SJSA1 (cell line): ENCODE measurements at regions not wholly inside any gene's neighbourhood (a gene's known extent, or its start where the extent isn't known, plus 50 kb on each side); places are given as distances from the start of the nearest gene placed in this dataset.
A peak's percentile ranks its signal among the peaks of the same experiment; 100 is the strongest.
"Not testable (repeated sequence)": the region's sequence is repeated elsewhere in the genome, so short reads cannot be mapped to it uniquely, and the experiment has no call there.

Experiments
- DNase-seq, 2 experiments: peaks; one replicate each; pipeline ENCODE4 v3.0.0-alpha.2; 2015 to 2020; ENCODE audit warnings: low spot score in 2 of 2, low read depth in 1 of 2
- H3K27ac ChIP-seq: fragments of 250-450 bp; sonication (Bioruptor Pico); 2 replicates; pipeline ENCODE4 v1.5.1; 2020; ENCODE audit warnings: mild to moderate bottlenecking, moderate library complexity
- H3K27me3 ChIP-seq: fragments of 250-450 bp; sonication (Bioruptor Pico); replicated peaks from 2 replicates; pipeline ENCODE4 v1.5.1; 2020; ENCODE audit warnings: mild to moderate bottlenecking, moderate library complexity
- H3K36me3 ChIP-seq: fragments of 250-450 bp; sonication (Bioruptor Pico); 2 replicates; pipeline ENCODE4 v1.5.1; 2020; ENCODE audit warnings: mild to moderate bottlenecking
- H3K4me1 ChIP-seq: fragments of 250-450 bp; sonication (Bioruptor Pico); replicated peaks from 2 replicates; pipeline ENCODE4 v1.6.1; 2021; ENCODE audit warnings: mild to moderate bottlenecking
- H3K4me3 ChIP-seq: fragments of 250-450 bp; sonication (Bioruptor Pico); 2 replicates; pipeline ENCODE4 v1.5.1; 2020; ENCODE audit warnings: mild to moderate bottlenecking
- H3K9me3 ChIP-seq: fragments of 250-450 bp; sonication (Bioruptor Pico); replicated peaks from 2 replicates; pipeline ENCODE4 v1.5.1; 2020; ENCODE audit warnings: mild to moderate bottlenecking

DNA sequence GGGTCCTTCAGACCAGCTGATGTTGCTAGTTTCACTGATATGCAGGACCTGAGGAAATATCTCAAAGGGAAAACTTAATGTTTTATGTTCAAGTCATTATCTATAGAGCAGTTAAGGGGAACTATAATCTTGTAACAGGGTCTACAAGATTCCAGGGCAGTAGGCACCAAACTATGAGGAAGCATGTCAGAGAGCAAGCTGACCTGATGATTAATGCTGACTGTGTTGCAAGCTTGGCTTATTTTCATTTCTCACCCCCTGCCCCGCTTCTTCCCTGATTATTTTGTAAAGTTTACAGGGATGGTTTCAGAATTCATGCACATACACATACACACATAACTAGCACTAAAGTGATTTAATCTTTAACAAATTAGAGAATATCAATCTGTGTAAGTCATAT is 84.3 kb upstream of the CACNA2D1 start:
- H3K4me3 ChIP-seq = no peak overlapping the region
- no peaks in the 10 kb centered on the region for H3K9me3 ChIP-seq
- no peak overlapping the region for H3K27ac ChIP-seq
- H3K4me1 ChIP-seq = peaks cover 7% of the 10 kb centered on the region; the same call in 1 of the 2 replicates
- DNase-seq = no peak
- no peaks in the 10 kb centered on the region for H3K27me3 ChIP-seq
- no peaks in the 10 kb centered on the region for H3K36me3 ChIP-seq

DNA sequence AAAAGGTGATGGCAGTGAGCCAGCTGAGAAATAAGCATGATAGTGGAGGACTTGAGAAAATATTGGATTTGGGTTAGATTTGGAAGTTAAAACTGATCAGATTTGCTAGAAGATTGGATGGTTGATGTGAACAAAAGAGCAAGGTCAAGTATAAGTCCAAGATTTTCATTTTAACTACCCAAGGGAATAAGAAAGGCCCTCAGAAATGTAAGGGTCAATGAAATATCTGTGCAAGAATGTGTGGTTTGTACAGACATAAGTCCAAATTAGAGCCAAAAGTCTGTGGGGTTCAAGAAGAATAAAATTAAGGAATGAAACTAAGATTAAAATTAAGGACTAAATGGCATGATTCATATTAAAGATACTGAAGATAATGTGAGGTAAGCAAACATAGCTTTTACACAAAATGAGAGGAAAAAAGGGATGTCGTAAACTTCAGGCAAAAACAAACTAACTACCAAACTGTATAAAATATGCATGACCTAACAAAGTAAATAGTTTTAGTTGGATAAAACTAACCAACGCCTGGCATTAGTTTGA is 78.4 kb upstream of the CACNA2D1 start:
- Histone ChIP-seq H3K27me3 (no peaks in the 10 kb centered on the region), H3K9me3 (no peaks in the 10 kb centered on the region), H3K4me3 (no peak overlapping the region), H3K27ac (no peak overlapping the region), H3K36me3 (no peaks in the 10 kb centered on the region), H3K4me1 (0 out of 2 replicates have a peak, but pooled peaks cover 7% of the 10 kb centered on the region)
- DNase-seq = no peak

DNA sequence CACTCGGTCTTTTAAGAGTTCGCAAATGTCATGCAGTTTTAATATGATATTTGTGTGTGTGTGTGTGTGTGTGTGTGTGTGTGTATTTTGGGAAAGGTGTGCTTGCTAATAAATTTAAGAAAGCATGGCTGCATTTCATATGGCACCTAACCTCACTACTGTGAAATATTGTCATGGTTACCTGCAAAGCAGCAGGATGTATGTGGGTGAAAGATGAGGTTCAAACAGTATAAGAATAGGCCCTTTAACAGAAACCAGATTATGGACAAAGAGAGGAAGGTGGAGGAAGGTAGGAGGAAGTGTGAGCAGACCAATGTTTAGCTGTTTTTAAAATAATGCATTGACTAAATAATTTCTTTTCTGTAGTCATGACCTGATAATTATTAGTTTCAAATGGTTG is 73.5 kb upstream of the CACNA2D1 start:
- DNase-seq = no peak
- Histone ChIP-seq H3K4me3 (no peak overlapping the region), H3K9me3 (no peaks in the 10 kb centered on the region), H3K27me3 (no peaks in the 10 kb centered on the region), H3K27ac (no peak overlapping the region), H3K36me3 (no peaks in the 10 kb centered on the region), H3K4me1 (0 out of 2 replicates have a peak, but pooled peaks cover 1% of the 10 kb centered on the region)

DNA sequence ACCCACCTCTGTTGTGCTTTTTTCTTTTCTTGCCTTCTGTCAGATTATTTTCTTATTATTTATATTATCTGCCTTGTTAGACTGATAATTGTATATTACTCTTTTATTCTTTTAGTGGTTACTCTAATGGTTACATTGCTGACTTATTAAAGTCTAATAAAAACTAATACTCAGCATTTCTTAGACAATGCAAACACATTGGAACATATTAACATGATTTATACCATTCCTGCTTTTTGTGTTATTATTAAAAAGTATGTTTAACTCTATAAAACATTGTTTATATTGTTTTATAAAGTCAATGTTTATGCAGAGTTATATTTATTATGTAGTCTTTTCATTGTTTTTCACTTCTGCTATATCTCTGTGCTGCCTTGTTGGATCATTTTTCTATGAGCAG is 68.0 kb upstream of the CACNA2D1 start:
- Histone ChIP-seq H3K4me1 (peaks cover 4% of the 10 kb centered on the region), H3K36me3 (no peaks in the 10 kb centered on the region), H3K4me3 (no peak overlapping the region), H3K27ac (no peak overlapping the region), H3K9me3 (no peaks in the 10 kb centered on the region), H3K27me3 (no peaks in the 10 kb centered on the region)
- no peak for DNase-seq

DNA sequence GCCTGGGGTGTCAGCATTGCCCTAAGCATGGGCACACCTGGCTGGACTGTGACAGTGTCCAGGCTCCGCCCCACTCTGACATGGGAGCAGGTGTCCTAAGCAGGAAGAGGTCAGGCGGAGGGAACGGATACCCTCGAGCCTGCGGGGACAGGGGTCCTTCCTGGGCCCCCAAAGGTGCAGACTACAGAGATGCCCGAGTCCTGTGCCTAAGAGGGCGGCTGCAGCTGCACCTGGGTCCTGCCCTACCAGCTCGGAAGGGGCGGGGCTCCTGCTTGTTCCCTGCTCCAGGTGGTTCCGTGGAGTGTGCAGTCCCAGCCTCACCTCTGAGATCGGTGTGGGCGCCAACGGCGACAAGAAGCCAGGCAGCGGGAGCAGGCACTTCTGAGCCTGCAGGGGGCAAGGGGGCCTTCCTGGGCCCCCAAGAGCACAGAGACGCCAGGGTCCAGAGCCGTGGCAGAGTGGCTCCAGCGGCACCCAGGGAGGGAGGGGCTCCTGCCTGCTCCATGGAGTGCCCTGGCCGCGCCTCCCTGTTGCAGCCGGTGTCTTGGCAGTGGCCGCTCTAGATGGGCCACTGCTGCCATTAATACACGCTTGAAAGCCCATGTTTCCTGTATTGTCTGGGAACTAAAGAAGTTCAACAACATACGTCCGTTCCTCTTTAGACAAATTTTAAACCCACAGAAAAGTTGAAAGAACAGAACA is 64.5 kb upstream of the CACNA2D1 start:
- no peak for DNase-seq
- H3K27me3 ChIP-seq = no peaks in the 10 kb centered on the region

DNA sequence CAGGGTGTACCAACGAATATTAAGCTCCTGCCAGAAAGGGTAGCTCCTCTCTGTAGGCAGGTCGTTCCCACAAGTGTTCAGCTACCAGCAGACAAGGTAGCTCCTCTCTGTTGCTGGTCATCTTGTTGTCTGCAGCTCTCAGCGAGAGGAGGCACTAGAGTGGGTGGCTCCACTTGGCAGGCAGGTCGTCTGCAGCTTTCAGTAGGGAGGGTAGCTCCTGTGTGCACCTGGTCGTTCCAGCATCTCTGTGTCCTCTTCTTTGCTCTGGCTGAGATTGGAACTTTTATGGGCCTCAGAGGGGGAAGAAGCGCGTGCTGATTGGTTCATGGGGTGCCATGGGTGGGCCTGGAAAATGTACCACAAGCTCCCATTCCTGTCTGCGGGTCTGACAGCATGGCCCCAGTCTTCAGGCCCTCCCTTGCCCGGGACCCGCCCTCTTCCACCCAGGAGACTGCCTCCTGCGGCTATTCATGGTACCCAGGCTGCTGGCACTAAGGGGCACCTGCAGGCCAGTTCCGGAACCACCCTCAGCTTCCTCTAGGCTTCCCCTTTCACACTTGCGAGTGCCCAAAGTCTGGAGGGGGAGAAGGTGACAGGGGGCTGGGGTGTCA is 63.9 kb upstream of the CACNA2D1 start:
- no peaks in the 10 kb centered on the region for H3K36me3 ChIP-seq
- peaks cover 9% of the 10 kb centered on the region for H3K4me1 ChIP-seq
- no peak for DNase-seq
- no peak overlapping the region for H3K27ac ChIP-seq
- H3K27me3 ChIP-seq = no peaks in the 10 kb centered on the region
- H3K9me3 ChIP-seq = no peaks in the 10 kb centered on the region
- no peak overlapping the region for H3K4me3 ChIP-seq

More for the DNA sequence above, 64.5 kb upstream of the CACNA2D1 start:
- H3K9me3 ChIP-seq = no peaks in the 10 kb centered on the region
- peaks cover 9% of the 10 kb centered on the region for H3K4me1 ChIP-seq
- H3K4me3 ChIP-seq = no peak overlapping the region
- H3K27ac ChIP-seq = no peak overlapping the region
- H3K36me3 ChIP-seq = no peaks in the 10 kb centered on the region

DNA sequence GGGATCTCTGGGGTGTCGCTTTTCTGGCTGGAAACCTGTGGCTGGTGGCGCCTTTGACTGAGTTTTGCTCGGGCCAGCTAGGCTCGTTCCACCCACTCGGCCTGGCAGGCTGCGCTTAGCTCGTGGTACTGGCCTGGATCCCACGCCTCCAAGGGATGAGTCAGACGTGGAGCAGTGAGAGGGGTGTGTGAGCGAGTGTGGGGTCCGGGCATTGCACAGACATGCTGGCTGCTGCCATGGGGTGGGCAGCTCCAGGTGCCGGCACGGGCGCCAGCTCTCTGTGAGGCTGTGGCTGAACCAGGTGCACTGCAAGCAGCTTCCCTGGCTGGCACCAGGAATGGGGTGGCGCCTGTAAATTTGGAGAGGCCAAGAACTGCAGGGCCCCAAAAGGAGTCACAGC is 63.1 kb upstream of the CACNA2D1 start:
- H3K27ac ChIP-seq = no peak overlapping the region
- no peak overlapping the region for H3K4me3 ChIP-seq
- peak; percentile 9 to 56 for DNase-seq

DNA sequence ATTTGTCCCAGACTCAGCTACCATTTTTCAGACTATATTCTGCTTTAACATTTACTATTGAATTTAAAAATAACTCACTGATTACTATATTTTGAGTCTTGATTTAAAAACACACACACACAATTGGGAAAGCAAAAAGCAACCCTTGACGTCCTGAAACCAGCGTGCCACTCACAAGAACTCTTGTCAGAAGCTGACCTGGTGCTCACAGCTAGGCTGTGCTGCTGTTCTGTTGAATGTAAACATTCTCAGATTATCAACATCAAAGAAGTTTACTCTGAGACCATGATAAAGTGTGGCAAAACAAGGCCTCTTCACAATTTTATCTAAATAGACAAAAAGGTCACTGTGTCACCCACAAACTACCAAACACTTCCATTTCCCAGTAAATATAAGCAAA is 62.6 kb upstream of the CACNA2D1 start:
- no peak for DNase-seq
- H3K4me1 ChIP-seq = peaks cover 9% of the 10 kb centered on the region
- H3K27me3 ChIP-seq = no peaks in the 10 kb centered on the region
- H3K9me3 ChIP-seq = no peaks in the 10 kb centered on the region
- H3K27ac ChIP-seq = no peak overlapping the region
- no peaks in the 10 kb centered on the region for H3K36me3 ChIP-seq
- H3K4me3 ChIP-seq = no peak overlapping the region

More for the DNA sequence above, 63.1 kb upstream of the CACNA2D1 start:
- Histone ChIP-seq H3K9me3 (no peaks in the 10 kb centered on the region), H3K4me1 (peaks cover 9% of the 10 kb centered on the region), H3K36me3 (no peaks in the 10 kb centered on the region), H3K27me3 (no peaks in the 10 kb centered on the region)

GRCh38 chr7:82501346-82501745 is 57.8 kb upstream of the CACNA2D1 start:
- Histone ChIP-seq H3K27ac (no peak overlapping the region), H3K36me3 (no peaks in the 10 kb centered on the region), H3K4me1 (peaks cover 3% of the 10 kb centered on the region), H3K27me3 (no peaks in the 10 kb centered on the region), H3K9me3 (no peaks in the 10 kb centered on the region), H3K4me3 (no peak overlapping the region)
- no peak for DNase-seq

DNA sequence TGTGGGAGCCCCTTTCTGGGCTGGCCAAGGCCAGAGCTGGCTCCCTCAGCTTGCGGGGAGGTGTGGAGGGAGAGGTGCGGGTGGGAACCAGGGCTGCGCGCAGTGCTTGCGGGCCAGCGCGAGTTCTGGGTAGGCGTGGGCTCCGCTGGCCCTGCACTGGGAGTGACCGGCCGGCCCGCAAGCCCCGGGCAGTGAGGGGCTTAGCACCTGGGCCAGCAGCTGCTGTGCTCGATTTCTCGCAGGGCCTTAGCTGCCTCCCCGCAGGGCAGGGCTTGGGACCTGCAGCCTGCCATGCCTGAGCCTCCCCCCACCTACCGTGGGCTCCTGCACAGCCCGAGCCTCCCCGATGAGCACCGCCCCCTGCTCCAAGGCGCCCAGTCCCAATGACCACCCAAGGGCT is 56.0 kb upstream of the CACNA2D1 start:
- DNase-seq, H3K4me3 ChIP-seq, H3K4me1 ChIP-seq, H3K27ac ChIP-seq, H3K36me3 ChIP-seq, H3K27me3 ChIP-seq, H3K9me3 ChIP-seq: not testable (repeated sequence)

- Histone ChIP-seq H3K4me1 (no peaks in the 10 kb centered on the region), H3K27me3 (no peaks in the 10 kb centered on the region), H3K4me3 (no peak overlapping the region), H3K36me3 (no peaks in the 10 kb centered on the region), H3K27ac (no peak overlapping the region), H3K9me3 (no peaks in the 10 kb centered on the region)
- DNase-seq = no peak
These were observed 50.8 kb upstream of the CACNA2D1 start for GRCh38 chr7:82494420-82494819.
